ENCODE measurements at regions not wholly inside any gene's neighbourhood (a gene's known extent, or its start where the extent isn't known, plus 50 kb on each side); places are given as distances from the start of the nearest gene placed in this dataset.

- no peak for TF ChIP-seq CTCF (IDR thresholded peaks at IDR 0.05)
- TF ChIP-seq POLR2A (IDR thresholded peaks at IDR 0.05), result no peak
Measured at GRCh38 chr1:65558215-65558614, 137.7 kb downstream of the LEPR start.

Data from lower leg skin (tissue), 3 donors.